ENCODE measurements at regions not wholly inside any gene's neighbourhood (a gene's known extent, or its start where the extent isn't known, plus 50 kb on each side); places are given as distances from the start of the nearest gene placed in this dataset.

- no peak for DNase-seq
Observed at GRCh38 chr13:77986713-77987112, 68.1 kb upstream of the EDNRB start.

GRCh38 chr13:77985866-77986636 is 67.4 kb upstream of the EDNRB start:
- DNase-seq: no peak

GRCh38 chr13:77981281-77981881 is 62.8 kb upstream of the EDNRB start:
- no peak for DNase-seq

GRCh38 chr13:77980592-77980991 is 62.0 kb upstream of the EDNRB start:
- DNase-seq: no peak

GRCh38 chr13:77979721-77980385 is 61.2 kb upstream of the EDNRB start:
- no peak for DNase-seq

GRCh38 chr13:77975358-77976042 is 56.9 kb upstream of the EDNRB start:
- no peak for DNase-seq

- no peak for DNase-seq
Observed at GRCh38 chr13:77969299-77969698, 50.7 kb upstream of the EDNRB start.
